H1 (cell line): ENCODE measurements at regions not wholly inside any gene's neighbourhood (a gene's known extent, or its start where the extent isn't known, plus 50 kb on each side); places are given as distances from the start of the nearest gene placed in this dataset.

Experiments
- MAFK ChIP-seq: IDR thresholded peaks from 2 replicates; pipeline ENCODE4 v1.6.1; 2012; ENCODE audit warnings: low read depth, mild to moderate bottlenecking, improper control_type of control experiment, low read length
- TF ChIP-seq, protein P1 (sequence below): fragments of 300-600 bp; sonication (generic); IDR thresholded peaks from 2 replicates; pipeline ENCODE4 v1.7.1; 2012; ENCODE audit warnings: low read length, moderate library complexity, mild to moderate bottlenecking, inconsistent platforms; ENCODE audit not compliant: insufficient replicate concordance

DNA sequence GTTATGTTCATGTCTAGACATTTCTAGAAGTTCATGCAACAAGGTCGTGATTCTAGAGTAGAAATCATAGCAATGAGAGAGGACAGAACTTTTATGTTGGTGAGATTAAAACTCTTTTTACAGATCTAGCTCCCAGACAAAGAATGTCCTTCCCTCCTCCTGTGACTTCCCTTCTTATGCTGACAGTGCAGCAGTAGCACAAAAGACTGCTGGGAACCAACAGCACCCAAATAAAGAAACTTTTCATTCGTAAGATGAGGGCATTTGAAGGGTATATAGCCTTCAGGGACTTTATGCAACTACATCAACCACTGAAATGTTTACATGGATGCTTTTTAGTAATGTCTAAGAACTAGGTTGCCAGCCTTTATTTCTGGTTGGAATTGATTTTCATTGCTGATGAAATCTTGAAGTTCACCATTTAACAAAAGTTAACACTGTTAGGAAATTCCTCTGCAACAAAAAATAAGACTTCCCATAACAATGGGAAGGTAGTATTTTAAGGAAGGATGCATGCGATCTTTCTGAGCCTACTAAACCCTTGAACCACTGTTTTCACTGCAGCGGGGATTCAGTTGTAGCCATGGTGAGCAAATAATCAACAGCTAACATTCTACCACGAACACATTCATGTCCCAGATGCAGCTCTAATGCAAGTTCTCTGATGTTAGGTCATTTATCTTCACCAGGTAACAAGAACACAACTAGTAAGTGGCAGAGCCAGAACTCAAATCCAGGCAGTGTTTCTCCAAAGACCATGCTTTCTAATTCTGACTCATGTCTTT is 672.8 kb downstream of the PTPRC start (continued):
- TF ChIP-seq, protein P1, sequence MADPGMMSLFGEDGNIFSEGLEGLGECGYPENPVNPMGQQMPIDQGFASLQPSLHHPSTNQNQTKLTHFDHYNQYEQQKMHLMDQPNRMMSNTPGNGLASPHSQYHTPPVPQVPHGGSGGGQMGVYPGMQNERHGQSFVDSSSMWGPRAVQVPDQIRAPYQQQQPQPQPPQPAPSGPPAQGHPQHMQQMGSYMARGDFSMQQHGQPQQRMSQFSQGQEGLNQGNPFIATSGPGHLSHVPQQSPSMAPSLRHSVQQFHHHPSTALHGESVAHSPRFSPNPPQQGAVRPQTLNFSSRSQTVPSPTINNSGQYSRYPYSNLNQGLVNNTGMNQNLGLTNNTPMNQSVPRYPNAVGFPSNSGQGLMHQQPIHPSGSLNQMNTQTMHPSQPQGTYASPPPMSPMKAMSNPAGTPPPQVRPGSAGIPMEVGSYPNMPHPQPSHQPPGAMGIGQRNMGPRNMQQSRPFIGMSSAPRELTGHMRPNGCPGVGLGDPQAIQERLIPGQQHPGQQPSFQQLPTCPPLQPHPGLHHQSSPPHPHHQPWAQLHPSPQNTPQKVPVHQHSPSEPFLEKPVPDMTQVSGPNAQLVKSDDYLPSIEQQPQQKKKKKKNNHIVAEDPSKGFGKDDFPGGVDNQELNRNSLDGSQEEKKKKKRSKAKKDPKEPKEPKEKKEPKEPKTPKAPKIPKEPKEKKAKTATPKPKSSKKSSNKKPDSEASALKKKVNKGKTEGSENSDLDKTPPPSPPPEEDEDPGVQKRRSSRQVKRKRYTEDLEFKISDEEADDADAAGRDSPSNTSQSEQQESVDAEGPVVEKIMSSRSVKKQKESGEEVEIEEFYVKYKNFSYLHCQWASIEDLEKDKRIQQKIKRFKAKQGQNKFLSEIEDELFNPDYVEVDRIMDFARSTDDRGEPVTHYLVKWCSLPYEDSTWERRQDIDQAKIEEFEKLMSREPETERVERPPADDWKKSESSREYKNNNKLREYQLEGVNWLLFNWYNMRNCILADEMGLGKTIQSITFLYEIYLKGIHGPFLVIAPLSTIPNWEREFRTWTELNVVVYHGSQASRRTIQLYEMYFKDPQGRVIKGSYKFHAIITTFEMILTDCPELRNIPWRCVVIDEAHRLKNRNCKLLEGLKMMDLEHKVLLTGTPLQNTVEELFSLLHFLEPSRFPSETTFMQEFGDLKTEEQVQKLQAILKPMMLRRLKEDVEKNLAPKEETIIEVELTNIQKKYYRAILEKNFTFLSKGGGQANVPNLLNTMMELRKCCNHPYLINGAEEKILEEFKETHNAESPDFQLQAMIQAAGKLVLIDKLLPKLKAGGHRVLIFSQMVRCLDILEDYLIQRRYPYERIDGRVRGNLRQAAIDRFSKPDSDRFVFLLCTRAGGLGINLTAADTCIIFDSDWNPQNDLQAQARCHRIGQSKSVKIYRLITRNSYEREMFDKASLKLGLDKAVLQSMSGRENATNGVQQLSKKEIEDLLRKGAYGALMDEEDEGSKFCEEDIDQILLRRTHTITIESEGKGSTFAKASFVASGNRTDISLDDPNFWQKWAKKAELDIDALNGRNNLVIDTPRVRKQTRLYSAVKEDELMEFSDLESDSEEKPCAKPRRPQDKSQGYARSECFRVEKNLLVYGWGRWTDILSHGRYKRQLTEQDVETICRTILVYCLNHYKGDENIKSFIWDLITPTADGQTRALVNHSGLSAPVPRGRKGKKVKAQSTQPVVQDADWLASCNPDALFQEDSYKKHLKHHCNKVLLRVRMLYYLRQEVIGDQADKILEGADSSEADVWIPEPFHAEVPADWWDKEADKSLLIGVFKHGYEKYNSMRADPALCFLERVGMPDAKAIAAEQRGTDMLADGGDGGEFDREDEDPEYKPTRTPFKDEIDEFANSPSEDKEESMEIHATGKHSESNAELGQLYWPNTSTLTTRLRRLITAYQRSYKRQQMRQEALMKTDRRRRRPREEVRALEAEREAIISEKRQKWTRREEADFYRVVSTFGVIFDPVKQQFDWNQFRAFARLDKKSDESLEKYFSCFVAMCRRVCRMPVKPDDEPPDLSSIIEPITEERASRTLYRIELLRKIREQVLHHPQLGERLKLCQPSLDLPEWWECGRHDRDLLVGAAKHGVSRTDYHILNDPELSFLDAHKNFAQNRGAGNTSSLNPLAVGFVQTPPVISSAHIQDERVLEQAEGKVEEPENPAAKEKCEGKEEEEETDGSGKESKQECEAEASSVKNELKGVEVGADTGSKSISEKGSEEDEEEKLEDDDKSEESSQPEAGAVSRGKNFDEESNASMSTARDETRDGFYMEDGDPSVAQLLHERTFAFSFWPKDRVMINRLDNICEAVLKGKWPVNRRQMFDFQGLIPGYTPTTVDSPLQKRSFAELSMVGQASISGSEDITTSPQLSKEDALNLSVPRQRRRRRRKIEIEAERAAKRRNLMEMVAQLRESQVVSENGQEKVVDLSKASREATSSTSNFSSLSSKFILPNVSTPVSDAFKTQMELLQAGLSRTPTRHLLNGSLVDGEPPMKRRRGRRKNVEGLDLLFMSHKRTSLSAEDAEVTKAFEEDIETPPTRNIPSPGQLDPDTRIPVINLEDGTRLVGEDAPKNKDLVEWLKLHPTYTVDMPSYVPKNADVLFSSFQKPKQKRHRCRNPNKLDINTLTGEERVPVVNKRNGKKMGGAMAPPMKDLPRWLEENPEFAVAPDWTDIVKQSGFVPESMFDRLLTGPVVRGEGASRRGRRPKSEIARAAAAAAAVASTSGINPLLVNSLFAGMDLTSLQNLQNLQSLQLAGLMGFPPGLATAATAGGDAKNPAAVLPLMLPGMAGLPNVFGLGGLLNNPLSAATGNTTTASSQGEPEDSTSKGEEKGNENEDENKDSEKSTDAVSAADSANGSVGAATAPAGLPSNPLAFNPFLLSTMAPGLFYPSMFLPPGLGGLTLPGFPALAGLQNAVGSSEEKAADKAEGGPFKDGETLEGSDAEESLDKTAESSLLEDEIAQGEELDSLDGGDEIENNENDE, result peak; percentile 57
- peak; percentile 13; the same call in 1 of the 2 replicates for TF ChIP-seq MAFK
